Brain microvascular endothelial cell (primary cell): ENCODE measurements at regions not wholly inside any gene's neighbourhood (a gene's known extent, or its start where the extent isn't known, plus 50 kb on each side); places are given as distances from the start of the nearest gene placed in this dataset.

Experiments
- DNase-seq: peaks from one replicate; pipeline ENCODE4 v3.0.0-alpha.2; 2020
- H3K27ac ChIP-seq: fragments of 250-450 bp; sonication (Bioruptor Pico); 2 replicates; pipeline ENCODE4 v1.5.1; 2020; ENCODE audit warnings: mild to moderate bottlenecking, moderate library complexity
- H3K27me3 ChIP-seq: fragments of 250-450 bp; sonication (Bioruptor Pico); replicated peaks from 2 replicates; pipeline ENCODE4 v1.5.1; 2020; ENCODE audit warnings: mild to moderate bottlenecking
- H3K36me3 ChIP-seq: fragments of 250-450 bp; sonication (Bioruptor Pico); replicated peaks from 2 replicates; pipeline ENCODE4 v1.5.1; 2020; ENCODE audit warnings: mild to moderate bottlenecking
- H3K4me3 ChIP-seq: 2 replicates; pipeline ENCODE4 v1.5.1; 2011; ENCODE audit warnings: low read depth, mild to moderate bottlenecking, control low read depth, low read length, moderate library complexity
- CTCF ChIP-seq: IDR thresholded peaks from 2 replicates; pipeline ENCODE4 v1.5.1; 2011; ENCODE audit warnings: low read depth, mild to moderate bottlenecking, moderate library complexity, low read length, control low read depth, inconsistent platforms; ENCODE audit errors: missing control alignments
- in situ Hi-C: cut with HindIII; loops from 2 replicates; pipeline ENCODE4 v1.10.0; 2017; ENCODE audit warnings: low sequenced_read_pairs, low pct_ligation_motif_present

GRCh38 chr13:79966493-79966895 lies 374.4 kb downstream of the SPRY2 start:
- Histone ChIP-seq H3K27ac (no peak overlapping the region), H3K4me3 (no peak overlapping the region), H3K36me3 (no peaks in the 10 kb centered on the region), H3K27me3 (no peaks in the 10 kb centered on the region)
- no peak for TF ChIP-seq CTCF
- in situ Hi-C loops, result no loop called here
- no peak for DNase-seq

- in situ Hi-C loops, result no loop called here
- no peak for TF ChIP-seq CTCF
Observed at GRCh38 chr13:79966059-79966458, 374.9 kb downstream of the SPRY2 start.

GRCh38 chr13:79946556-79946955 lies 394.4 kb downstream of the SPRY2 start:
- Histone ChIP-seq H3K27ac (no peak overlapping the region), H3K4me3 (no peak overlapping the region), H3K36me3 (no peaks in the 10 kb centered on the region), H3K27me3 (no peaks in the 10 kb centered on the region)
- DNase-seq, result no peak
- in situ Hi-C loops, result no loop called here
- TF ChIP-seq CTCF, result no peak

More at GRCh38 chr13:79966059-79966458, 374.9 kb downstream of the SPRY2 start:
- DNase-seq, result no peak
- Histone ChIP-seq H3K27ac (no peak overlapping the region), H3K36me3 (no peaks in the 10 kb centered on the region), H3K27me3 (no peaks in the 10 kb centered on the region), H3K4me3 (no peak overlapping the region)

- DNase-seq, result no peak
- in situ Hi-C loops, result no loop called here
- no peaks in the 10 kb centered on the region for H3K36me3 ChIP-seq
- H3K27me3 ChIP-seq, result no peaks in the 10 kb centered on the region
- no peak for TF ChIP-seq CTCF
- H3K27ac ChIP-seq, result no peak overlapping the region
- no peak overlapping the region for H3K4me3 ChIP-seq
Observed at GRCh38 chr13:79943346-79944023, 397.4 kb downstream of the SPRY2 start.

- Histone ChIP-seq H3K4me3 (no peak overlapping the region), H3K27ac (no peak overlapping the region), H3K36me3 (no peaks in the 10 kb centered on the region), H3K27me3 (no peaks in the 10 kb centered on the region)
- no peak for DNase-seq
- in situ Hi-C loops, result no loop called here
- TF ChIP-seq CTCF, result no peak
Observed at GRCh38 chr13:79941752-79942151, 399.2 kb downstream of the SPRY2 start.

- H3K27ac ChIP-seq, result no peak overlapping the region
- no peak for TF ChIP-seq CTCF
- no peak overlapping the region for H3K4me3 ChIP-seq
- no peak for DNase-seq
- H3K36me3 ChIP-seq, result no peaks in the 10 kb centered on the region
- in situ Hi-C loops, result no loop called here
- H3K27me3 ChIP-seq, result no peaks in the 10 kb centered on the region
Observed at GRCh38 chr13:79939689-79940088, 401.2 kb downstream of the SPRY2 start.
